ENCODE measurements at regions not wholly inside any gene's neighbourhood (a gene's known extent, or its start where the extent isn't known, plus 50 kb on each side); places are given as distances from the start of the nearest gene placed in this dataset.
"Not testable (repeated sequence)": the region's sequence is repeated elsewhere in the genome, so short reads cannot be mapped to it uniquely, and the experiment has no call there.

DNA sequence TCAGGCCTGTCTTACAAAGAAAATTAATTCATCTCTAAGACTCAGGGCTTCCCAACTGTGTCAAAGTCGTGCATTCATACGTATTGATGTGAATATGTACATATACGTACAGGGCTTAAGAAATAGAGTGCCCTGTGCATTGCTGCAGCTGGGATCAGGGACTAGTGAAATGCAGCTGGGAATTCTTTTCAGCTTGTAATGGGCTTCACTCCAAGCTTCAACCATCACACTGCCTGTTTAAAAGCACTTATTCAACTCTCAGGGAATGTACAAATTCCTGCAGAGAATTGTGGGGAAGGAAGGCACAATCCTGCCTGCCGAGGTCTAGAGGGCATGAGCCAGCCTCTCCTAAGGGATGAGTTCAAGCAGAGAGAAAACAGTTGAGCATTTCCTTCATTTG, 59.6 kb upstream of the MAN2A1 start:
- DNase-seq (ENCODE audit: low spot score): no peak

DNA sequence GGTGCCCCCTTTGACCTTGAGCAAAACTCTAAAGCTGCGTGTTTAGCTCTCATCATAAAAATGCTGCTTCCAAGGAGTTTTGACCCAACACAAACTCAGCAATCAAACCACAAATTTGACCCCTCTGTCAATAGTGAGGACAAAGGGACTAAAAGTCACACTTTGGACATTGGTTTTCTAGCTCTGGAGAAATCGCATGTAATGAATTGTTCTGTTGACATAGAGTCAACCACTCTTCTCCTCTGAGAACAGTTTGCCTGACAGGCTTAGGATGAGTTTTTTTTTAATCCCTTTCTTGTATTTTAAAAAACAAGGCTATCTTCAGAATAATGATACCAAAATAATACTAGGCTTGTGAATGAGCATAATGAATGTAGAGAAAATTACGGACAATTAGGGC, 61.1 kb upstream of the MAN2A1 start:
- no peak for DNase-seq (ENCODE audit: low spot score)

DNA sequence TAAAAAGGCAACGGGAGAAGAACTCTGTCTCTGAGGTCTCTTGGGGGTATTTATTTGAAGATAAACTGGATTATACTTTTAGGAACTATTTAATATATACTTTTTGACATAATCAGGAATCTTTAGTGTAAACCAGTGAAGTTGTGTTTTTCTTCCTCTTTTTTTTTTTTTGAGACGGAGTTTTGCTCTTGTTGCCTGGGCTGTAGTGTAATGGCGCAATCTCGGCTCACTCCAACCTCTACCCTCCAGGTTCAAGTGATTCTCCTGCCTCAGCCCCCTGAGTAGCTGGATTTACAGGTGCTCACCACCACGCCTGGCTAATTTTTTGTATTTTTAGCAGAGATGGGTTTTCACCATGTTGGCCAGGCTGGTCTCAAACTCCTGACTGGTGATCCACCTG, 68.5 kb upstream of the MAN2A1 start:
- not testable (repeated sequence) for DNase-seq (ENCODE audit: low spot score)

DNA sequence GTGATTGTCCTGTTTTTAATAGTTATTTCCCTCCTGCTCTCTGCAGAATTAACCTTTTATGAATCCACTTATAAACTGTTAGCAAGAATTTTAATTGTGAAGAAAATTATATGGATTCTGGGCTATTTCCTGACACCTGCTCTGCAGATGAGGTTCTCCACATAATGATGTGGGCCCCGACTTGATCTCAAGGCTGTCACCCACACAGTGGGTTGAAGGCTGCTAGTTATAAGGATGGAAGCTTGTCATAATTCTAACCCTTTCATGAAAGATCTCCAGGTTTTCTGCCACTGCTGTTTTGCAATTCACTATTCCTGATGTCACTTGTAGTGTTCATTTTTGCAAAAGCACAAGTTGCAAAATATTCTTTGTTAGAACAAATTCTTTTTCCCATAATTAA, 69.1 kb upstream of the MAN2A1 start:
- DNase-seq (ENCODE audit: low spot score): no peak

- no peak for DNase-seq (ENCODE audit: low spot score)
These were observed 70.1 kb upstream of the MAN2A1 start for GRCh38 chr5:109619606-109620005.

- no peak for DNase-seq (ENCODE audit: low spot score)
These were observed 70.7 kb upstream of the MAN2A1 start for GRCh38 chr5:109619021-109619460.

DNA sequence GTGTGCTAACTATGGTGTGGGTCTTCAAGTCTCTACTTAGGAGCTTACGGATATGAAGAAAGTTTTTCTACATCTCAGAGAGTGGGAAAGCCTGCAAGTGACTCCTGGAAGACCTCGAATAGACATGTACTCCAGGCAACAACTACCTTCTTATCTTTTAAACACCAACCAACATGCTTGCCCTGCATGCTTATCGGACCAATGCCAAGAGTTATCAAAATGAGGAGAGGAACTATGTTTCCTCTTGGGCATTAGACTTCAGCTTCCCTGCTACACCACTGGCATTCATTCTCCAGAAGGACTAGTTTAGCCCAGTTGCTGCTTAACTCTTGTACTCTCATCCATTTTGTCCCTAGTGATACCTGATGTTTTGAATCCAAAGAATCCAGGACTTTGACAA, 74.7 kb upstream of the MAN2A1 start:
- no peak for DNase-seq (ENCODE audit: low spot score)

DNA sequence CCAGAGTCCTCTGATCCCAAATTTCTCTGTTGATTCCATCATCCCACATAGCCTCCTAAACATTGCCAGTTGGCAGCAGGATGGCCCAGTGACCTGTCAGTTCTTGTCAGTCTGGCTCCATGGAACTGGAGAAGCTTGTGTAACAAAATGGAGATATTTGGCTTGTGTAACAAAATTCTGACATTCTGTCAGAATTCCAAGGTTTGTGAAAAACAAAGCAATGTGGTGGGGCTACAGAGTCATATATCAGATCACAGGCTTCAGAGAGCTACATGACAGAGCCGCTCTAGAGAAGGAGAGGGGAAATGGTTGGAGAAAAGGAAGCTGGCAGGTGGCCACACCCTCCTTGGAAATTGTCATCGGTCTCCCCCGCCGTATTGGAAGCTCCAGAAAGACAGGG, 75.4 kb upstream of the MAN2A1 start:
- no peak for DNase-seq (ENCODE audit: low spot score)

- no peak for DNase-seq (ENCODE audit: low spot score)
These were observed 77.3 kb upstream of the MAN2A1 start for GRCh38 chr5:109612278-109612905.

GRCh38 chr5:109611505-109611904, 78.2 kb upstream of the MAN2A1 start:
- DNase-seq (ENCODE audit: low spot score): no peak

GRCh38 chr5:109611061-109611460, 78.7 kb upstream of the MAN2A1 start:
- no peak for DNase-seq (ENCODE audit: low spot score)

DNA sequence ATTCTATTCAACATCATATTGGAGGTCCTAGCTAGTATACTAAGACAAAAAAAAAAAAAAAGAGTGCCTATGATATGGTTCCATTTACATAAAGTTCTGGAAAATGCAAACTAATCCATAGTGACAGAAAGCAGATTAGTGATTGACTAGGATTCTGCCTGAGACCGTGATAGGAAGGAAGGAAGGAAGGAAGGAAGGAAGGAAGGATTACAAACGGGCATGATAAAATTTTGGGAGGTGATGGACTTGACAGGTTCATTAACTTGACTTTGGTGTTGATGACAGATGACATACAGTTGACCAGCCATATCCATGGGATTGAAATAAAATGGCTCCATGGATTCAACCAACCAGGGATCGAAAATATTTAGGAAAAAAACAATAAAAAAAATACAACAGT, 79.1 kb upstream of the MAN2A1 start:
- no peak for DNase-seq (ENCODE audit: low spot score)

- DNase-seq (ENCODE audit: low spot score): no peak
These were observed 84.5 kb upstream of the MAN2A1 start for GRCh38 chr5:109605207-109605730.

DNA sequence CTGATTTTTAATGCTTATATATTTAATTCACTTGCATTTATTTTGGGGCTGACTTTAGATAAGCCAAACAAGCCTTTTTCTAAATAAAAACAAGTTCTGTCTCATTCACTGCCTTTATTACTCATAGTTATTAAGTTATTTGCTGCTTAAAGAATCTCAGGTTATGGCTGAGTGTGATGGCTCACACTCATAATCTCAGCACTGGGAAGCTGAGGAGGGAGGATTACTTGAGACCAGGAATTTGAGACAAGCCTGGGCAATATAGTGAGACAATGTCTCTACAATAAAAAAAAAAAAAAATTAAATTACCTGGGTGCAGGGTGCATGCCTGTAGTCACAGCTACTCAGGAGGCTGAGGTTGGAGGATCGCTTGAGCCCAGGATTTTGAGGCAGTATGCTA, 85.0 kb upstream of the MAN2A1 start:
- no peak for DNase-seq (ENCODE audit: low spot score)

DNA sequence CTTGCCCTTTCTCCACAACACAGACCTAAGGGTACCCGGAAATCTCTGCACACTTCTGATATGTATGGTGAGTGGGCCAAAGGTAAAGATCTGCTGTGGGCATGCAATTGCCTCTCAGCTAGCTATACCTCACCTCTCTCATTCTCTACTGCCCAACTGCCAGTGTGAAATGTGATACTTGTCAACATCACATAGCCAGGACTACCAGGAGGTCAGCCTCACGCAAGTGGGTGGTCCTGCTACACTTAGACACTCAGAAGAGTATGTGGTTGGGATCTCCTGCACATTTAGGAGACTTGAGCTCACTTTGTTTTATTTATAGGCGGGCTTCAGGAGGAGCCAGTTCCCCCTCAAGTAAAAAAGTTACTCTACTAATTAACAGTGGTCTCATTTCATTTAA, 88.0 kb upstream of the MAN2A1 start:
- no peak for DNase-seq (ENCODE audit: low spot score)

DNA sequence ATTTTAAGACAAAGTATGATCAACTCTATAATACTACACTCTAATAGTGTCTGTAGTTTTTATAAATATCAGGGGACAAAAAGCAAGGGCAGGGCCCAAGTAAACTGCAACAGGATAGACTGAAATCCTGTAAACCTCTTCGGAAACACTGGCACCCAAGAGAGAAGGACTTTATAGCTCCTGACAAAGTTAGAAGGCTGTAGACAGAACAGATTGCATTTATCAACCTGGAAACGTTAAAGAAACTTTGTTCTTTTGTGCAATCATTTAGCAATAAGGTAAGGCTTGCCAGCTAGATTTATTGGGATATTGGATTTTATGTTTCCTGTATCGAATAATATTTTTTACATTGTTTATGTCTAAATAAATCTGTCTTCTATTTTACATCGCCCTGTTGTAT, 91.8 kb upstream of the MAN2A1 start:
- no peak for DNase-seq (ENCODE audit: low spot score)

DNA sequence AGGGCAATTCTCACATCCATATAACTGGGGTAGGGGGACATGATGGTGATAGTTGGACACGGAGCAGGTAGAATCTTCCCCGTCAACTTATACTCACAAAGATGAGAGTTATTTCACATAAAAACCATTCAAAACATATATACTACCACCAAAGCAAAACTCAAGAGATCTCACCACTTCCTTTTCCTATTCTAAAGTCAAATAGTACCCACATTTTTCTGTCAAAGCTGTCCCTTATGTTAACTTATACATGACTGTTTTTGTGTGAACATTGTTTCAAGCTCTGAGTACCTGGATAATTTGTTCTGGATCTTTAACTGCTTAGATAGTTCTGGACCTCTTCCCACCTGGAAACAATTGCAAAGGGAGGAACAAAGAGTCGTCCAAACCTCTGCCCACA, 95.5 kb upstream of the MAN2A1 start:
- no peak for DNase-seq (ENCODE audit: low spot score)

DNA sequence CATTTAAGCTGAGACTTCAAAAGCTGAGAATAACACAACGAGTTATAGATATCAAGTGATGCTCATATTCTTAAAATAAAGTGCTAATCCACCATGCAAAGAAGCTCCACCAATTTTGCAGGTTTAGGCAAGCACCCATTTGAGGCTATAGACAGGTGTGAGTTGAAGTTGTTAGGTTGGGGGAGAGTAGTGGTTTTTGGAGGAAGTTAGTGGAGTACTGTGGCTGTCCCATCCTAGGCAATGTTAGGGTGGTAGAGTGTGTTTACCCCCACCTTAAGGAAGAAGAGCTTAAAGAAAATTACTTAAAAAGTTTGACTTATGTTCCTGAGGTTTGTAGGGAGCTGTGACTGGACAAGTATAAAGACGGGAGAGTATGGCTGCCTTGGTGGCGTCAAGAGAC, 98.9 kb upstream of the MAN2A1 start:
- no peak for DNase-seq (ENCODE audit: low spot score)

GRCh38 chr5:109589986-109590385, 99.7 kb upstream of the MAN2A1 start:
- DNase-seq (ENCODE audit: low spot score): peak; percentile 25

GRCh38 chr5:109589239-109589638, 100.5 kb upstream of the MAN2A1 start:
- no peak for DNase-seq (ENCODE audit: low spot score)

- DNase-seq (ENCODE audit: low spot score): no peak
These were observed 101.3 kb upstream of the MAN2A1 start for GRCh38 chr5:109588281-109589035.

GRCh38 chr5:109584986-109585599, 104.6 kb upstream of the MAN2A1 start:
- no peak for DNase-seq (ENCODE audit: low spot score)

- DNase-seq (ENCODE audit: low spot score): no peak
These were observed 109.5 kb upstream of the MAN2A1 start for GRCh38 chr5:109580225-109580624.

All from CD4-positive, alpha-beta T cell treated with Interleukin-6 at 100 ng/mL for 8 hours (primary cell).